ENCODE measurements at regions not wholly inside any gene's neighbourhood (a gene's known extent, or its start where the extent isn't known, plus 50 kb on each side); places are given as distances from the start of the nearest gene placed in this dataset.

- Histone ChIP-seq H3K36me3 (ENCODE audit: insufficient read depth, low read length) (no peaks in the 10 kb centered on the region), H3K4me2 (ENCODE audit: low read length) (no peak overlapping the region), H2AFZ (ENCODE audit: low read depth, low read length) (no peak overlapping the region), H3F3A (ENCODE audit: insufficient read depth, low read length, poor library complexity, severe bottlenecking) (no peaks in the 10 kb centered on the region), H3K27ac (ENCODE audit: low read length) (no peak overlapping the region), H4K20me1 (ENCODE audit: insufficient read depth) (no peaks in the 10 kb centered on the region), H3K9me2 (ENCODE audit: insufficient read depth, low read length) (no peaks in the 10 kb centered on the region), H3K9ac (ENCODE audit: low read length) (no peak overlapping the region), H3K4me3 (ENCODE audit: low read length) (no peak overlapping the region), H3K9me3 (ENCODE audit: low read length) (no peaks in the 10 kb centered on the region), H3K27me3 (ENCODE audit: insufficient read depth, low read depth, low read length) (no peaks in the 10 kb centered on the region), H3K79me2 (replicated peaks; ENCODE audit: insufficient read depth, low read length) (no peaks in the 10 kb centered on the region)
- no peak for TF ChIP-seq SMC3 (conservative IDR thresholded peaks at IDR 0.05; ENCODE audit: poor library complexity)
- TF ChIP-seq POLR2AphosphoS5 (IDR thresholded peaks at IDR 0.05): no peak
- TF ChIP-seq REST (IDR thresholded peaks at IDR 0.05; ENCODE audit: borderline replicate concordance): no peak
- TF ChIP-seq RAD21 (conservative IDR thresholded peaks at IDR 0.05): no peak
- TF ChIP-seq EP300 (conservative IDR thresholded peaks at IDR 0.05; ENCODE audit: poor library complexity, severe bottlenecking): no peak
- TF ChIP-seq EZH2 (IDR thresholded peaks at IDR 0.05; ENCODE audit: borderline replicate concordance, insufficient read depth, low read length, poor library complexity, severe bottlenecking): no peak
- no peak for TF ChIP-seq MXI1 (conservative IDR thresholded peaks at IDR 0.05; ENCODE audit: poor library complexity, severe bottlenecking)
- no peak for TF ChIP-seq CTCF (IDR thresholded peaks at IDR 0.05; ENCODE audit: poor library complexity, severe bottlenecking)
Measured at GRCh38 chr1:60870269-60870865, 212.0 kb upstream of the NFIA start.

DNA sequence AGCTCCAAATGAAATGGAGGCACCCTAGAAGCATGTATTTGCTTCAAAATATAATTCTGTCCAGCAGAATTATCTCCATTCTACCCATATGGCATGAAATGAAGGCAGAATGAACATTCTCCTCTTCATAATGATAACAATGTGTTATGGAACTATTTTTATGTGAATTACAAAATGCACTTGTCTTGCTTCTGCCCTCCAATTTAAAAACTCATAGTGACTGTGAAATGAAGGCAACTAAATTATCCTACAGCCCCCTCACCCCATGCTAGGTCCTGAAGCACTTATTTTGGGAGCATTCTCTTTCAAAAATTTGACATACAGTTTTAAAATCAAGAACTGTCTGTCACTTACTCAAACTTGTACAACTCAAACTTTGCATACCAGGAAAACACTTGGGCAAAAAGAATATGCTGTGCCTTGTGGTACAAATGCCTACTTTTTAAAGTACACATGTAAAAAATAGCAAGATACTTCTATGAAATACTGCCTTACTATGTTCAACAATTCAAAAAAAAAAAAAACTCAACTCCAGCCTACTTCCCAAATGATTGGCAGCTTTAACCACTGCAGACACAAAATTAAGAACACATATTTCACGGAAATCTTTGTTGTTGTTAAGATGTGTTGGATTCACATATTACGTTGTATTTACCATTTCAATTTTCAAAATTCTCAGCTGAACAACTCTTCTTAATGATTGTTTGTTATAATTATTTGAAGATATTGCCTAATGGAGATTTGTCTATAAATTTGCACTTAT, 213.3 kb upstream of the NFIA start:
- H3K27me3 ChIP-seq (ENCODE audit: insufficient read depth, low read depth, low read length): no peaks in the 10 kb centered on the region
- TF ChIP-seq EP300 (conservative IDR thresholded peaks at IDR 0.05; ENCODE audit: poor library complexity, severe bottlenecking) (no peak), TAF1 (IDR thresholded peaks at IDR 0.05; ENCODE audit: low read depth) (no peak), POLR2AphosphoS5 (IDR thresholded peaks at IDR 0.05) (no peak), RAD21 (conservative IDR thresholded peaks at IDR 0.05) (no peak)
- H3K27ac ChIP-seq (ENCODE audit: low read length): no peak overlapping the region

More for the DNA sequence above, 213.3 kb upstream of the NFIA start:
- H3K9me3 ChIP-seq (ENCODE audit: low read length): no peaks in the 10 kb centered on the region
- no peaks in the 10 kb centered on the region for H3K36me3 ChIP-seq (ENCODE audit: insufficient read depth, low read length)
- H3K9ac ChIP-seq (ENCODE audit: low read length): no peak overlapping the region
- H3K79me2 ChIP-seq (replicated peaks; ENCODE audit: insufficient read depth, low read length): no peaks in the 10 kb centered on the region
- no peak overlapping the region for H2AFZ ChIP-seq (ENCODE audit: low read depth, low read length)
- no peaks in the 10 kb centered on the region for H4K20me1 ChIP-seq (ENCODE audit: insufficient read depth)
- no peak overlapping the region for H3K4me3 ChIP-seq (ENCODE audit: low read length)
- H3F3A ChIP-seq (ENCODE audit: insufficient read depth, low read length, poor library complexity, severe bottlenecking): no peaks in the 10 kb centered on the region
- H3K9me2 ChIP-seq (ENCODE audit: insufficient read depth, low read length): no peaks in the 10 kb centered on the region
- no peak overlapping the region for H3K4me2 ChIP-seq (ENCODE audit: low read length)
